ENCODE measurements at regions not wholly inside any gene's neighbourhood (a gene's known extent, or its start where the extent isn't known, plus 50 kb on each side); places are given as distances from the start of the nearest gene placed in this dataset.

DNA sequence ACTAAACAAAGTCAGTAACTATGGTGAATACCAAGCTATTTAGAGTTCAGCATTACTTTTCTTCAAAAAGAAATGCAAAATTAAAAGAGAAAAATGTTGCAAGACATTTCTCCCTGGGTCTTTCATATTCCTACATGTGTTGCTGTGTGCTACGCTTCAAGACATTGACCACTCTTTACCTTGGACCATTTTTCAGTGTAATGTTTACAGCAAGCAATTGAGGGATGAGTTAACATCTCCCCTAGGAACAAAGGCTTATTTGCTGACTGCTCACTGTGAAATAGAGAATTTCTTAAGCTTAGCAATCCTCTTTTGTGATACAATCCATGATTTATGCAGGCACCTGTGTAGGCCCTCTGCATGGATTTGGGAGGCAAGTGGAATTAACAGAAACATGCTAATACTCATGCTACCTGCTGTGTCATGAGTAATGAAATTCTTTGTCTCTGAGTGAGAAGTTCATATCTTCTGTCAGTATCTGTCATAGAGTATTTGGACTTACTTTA is 1202.9 kb upstream of the CDH8 start:
- DNase-seq (ENCODE audit: low spot score) = no peak

DNA sequence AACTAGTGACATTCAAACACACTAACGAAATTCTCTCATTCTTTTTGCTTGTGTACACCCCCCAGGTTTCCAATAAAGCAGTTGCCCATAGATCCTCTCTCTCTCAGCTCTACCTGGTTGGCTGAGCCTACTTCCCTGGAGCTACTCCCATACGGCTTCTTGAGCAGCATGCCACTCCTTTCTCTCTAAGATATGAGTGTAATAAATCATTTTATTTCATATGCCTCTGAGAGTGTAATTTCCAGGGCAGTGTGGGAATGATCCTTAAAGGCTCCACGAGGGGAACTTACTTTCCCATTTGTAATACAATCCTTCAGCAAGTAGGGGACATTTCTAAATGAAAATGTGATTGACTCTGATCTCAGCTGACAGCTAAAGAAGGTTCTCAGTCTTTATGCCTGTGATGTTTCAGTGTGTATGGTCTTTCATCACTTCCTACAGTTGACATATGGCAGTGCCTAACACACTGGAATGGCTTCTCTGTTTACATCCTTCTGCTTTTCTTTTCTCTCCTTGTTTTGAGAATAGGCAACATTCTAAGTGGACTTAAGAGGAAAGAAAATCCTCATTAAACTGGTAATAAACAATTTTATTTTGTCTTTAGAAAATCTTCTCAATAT is 1194.3 kb upstream of the CDH8 start:
- DNase-seq (ENCODE audit: low spot score) = no peak

DNA sequence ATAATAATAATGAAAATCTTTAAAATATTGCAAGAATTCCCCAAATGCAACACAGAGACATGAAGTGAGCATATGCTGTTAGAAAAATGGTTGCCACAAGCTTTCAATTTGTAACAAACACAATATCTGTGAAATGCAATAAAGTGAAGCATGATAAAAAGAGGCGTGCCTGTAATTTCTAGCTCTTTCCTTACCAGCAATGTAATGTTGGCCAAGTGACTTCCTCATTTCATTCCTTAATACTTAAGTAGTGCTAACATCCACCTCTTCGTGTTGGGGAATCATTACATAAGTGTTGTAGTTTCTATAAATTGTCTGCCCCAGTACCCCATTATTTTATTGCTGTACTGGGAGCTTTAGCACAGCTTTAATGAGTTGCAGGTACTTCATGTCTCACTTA is 1192.0 kb upstream of the CDH8 start:
- no peak for DNase-seq (ENCODE audit: low spot score)

DNA sequence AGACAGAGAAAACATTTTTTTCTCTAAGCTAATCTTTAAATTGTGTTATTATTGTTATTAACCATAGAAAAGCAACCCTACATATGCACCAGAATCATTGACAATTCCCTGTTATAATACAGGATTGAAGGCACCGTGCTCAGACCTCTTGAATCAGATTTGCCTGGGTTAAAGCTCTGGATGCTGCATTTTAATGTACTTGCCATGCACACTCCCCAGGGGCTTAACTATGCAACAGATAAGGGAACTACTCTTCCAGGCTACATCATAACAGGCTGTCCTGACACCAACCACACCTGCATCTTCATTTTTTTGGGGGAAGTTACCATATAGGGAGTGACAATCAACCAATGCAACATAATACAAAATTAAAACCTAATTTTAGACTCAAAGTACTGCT is 1187.6 kb upstream of the CDH8 start:
- no peak for DNase-seq (ENCODE audit: low spot score)

DNA sequence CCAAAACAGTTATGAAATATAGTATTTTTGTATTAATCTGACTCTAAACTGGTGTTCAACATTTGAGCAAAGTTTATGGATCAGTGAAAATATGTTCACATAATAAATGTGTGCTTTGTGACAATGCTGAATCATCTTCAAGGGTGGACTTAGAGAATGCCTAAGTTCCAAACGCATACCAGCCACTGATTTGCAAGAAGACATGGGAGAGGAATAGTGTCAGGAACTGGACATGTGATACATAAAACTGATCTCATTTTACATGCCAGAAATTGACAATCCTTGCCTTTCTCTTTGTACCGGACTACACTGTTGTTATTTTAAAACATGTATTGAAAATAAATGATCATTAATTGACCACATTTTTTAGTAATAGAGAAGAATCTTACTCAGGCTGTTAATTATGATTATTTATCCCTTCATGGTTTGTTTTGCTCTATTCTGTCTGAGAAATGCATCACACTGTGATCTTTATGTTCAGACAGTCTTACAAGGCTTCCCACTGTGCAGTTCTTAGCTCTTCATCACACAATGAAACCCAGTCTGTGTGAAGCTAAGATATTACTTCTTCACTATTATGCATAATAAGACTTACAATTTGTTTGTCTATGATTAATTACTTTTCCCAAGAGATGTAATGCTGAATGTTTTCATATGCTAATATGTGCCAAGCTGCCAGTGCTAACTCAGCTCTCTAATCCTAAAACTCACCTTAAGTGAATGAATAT is 1180.6 kb upstream of the CDH8 start:
- DNase-seq (ENCODE audit: low spot score) = no peak

DNA sequence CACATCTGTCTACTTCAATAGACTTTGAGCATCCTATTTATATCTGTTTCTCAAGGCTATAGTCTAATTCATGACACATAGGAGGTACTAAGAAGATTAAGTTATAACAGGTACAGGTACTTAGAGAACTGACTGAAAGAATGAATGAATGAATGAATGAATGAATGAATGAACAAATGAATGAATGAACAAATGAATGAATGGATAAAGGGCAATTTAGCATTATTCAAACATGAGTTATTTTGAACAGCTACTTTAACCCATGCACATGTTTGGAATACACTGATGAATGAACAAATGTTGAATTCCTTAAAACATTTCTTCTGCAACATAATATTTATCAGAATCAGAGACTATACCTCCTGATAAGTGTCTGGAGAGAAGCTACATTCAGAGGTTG is 1165.6 kb upstream of the CDH8 start:
- no peak for DNase-seq (ENCODE audit: low spot score)

DNA sequence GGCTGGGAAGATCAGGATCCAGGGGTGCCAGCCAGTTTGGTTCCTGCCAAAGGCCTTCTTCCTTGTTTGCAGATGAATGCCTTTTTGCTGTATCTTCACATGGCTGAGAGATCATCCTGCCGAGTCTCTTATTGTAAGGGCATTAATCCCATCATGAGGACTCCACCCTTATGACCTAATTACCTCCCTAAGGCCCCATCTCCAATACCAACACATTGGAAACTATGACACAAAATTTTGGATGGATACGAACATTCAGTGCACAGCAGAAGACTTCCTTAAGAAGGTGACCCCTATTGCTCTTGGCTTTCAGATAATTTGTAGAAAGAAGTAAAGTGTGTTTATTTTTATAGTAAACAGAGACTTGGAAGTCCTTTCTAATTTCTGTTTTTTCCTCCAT is 1164.7 kb upstream of the CDH8 start:
- no peak for DNase-seq (ENCODE audit: low spot score)

DNA sequence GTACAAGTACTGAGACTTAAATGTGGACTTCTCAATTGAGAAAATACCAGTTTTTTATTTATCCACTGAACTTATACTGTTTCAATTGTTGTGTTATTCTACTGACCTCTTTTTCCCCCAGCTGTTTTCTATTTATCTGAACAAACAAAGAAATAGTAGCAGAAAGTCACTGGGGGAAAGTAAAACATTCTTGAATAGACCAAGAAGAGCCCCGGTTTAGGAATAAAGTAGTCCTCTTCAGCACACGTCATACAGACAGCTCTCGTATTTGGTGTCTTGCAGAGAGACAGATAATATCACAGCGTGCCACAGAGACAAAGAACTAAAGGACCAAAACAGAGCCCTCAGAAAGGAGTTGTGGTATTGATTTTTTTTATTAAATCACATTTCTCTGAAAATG is 1159.1 kb upstream of the CDH8 start:
- no peak for DNase-seq (ENCODE audit: low spot score)

DNA sequence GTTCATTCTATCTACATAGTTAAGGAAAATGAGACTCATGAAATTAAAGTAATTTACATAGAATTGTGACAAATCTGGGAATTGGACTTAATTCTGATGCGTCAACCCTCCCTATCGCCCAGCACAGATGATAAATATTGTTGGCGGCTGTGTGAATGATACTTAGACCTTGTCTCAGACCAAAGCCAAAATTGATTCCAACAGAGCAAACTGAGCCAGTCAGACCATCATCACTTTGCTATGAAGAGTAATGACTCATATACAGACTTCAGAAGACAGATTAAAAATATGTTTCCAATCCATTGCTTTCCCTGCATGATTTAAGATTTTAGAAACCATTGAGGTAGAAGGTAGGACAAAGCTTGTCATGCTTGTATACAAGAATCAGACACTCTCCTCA is 1156.7 kb upstream of the CDH8 start:
- DNase-seq (ENCODE audit: low spot score) = no peak

DNA sequence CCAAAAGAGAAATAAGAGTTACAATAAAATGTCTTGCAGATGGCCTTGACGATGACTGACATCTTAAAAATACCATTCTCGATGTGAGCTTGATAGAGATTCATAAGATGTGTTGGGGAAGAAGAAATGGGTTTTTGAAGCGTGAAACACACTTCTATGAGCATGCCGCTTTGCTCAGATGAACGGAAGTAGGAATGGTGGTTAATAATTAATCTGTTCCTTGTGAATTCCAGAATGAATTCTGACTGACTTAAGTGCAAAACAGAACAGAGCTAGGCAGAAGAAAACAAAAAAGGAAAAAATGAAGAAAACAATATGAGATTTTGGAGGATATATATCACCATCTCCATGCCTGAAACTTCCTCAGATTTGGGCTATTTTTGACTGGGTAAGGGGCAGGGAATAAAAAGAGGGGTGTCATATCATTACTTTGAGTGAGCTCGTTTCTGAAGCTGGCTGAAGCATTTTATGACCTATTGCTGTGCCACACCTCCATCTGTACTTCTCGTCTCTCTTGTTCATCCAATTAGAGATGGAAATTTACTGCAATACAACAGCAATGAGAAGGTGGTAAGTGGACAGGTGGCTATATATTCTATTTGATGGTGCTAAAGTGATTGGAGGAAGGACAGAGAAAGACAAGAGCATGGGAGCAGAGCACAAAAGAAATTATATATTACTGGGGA is 1152.0 kb upstream of the CDH8 start:
- no peak for DNase-seq (ENCODE audit: low spot score)

DNA sequence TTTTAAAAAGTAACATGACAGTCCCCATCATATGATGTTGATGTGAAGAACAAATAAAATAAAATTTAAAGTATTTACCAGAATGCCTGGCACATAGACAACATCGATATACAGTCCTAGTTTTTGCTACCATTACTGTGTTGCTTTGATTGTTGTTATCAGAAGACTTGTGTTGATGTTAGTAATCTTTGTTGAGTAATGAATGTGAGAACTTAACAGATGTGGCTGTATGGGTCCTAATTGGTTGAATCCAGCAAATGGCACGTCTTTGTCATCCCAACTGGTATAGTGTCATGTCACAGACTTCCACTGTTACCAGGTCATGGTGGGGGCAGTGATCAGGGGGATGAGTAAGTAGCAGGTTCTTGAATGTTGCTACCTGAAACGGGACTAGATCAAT is 1151.4 kb upstream of the CDH8 start:
- no peak for DNase-seq (ENCODE audit: low spot score)

DNA sequence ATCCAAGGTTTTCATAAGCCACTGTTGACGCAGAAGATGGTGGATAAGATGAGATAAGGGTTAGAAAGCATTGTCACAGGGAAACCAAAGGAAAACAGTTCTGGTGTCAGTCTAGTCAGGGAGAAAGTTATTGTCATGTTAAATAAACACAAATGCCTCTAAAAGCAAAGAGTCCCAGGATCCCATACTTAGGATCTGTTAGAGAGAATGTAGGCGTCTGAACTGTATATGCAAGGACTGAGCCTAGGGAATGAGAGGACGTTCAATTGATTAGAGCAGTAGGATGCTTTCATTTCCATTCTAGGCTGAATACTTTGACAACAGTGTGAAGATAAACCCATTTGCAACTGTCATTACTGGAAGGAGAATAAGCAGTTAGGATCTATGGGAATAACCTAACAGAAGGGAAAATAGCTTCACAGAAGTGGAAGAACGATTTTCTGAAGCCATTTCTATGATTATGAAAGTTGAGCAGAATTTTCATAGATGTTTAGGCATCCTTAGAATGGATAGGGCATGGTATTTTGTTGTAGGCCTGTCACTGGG is 1149.1 kb upstream of the CDH8 start:
- no peak for DNase-seq (ENCODE audit: low spot score)

DNA sequence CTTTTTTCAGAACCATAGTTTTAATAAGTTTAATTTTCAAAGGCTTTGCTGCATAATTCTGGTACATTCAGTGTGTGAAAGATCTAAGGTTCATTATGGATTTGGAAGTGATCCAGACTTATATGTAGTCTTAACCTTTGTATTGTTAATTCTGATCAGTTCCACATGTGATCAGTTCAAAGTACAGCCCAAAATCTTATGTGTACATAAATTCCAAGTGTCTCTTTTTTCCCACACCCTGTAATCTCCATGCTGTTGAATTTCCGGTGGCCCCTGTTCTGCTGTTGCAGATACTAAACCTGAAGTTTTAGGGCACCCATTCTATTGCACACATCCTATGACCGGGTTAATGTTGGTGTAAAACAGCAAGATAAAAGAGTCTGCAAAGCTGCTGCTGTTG is 1147.5 kb upstream of the CDH8 start:
- DNase-seq (ENCODE audit: low spot score) = no peak

DNA sequence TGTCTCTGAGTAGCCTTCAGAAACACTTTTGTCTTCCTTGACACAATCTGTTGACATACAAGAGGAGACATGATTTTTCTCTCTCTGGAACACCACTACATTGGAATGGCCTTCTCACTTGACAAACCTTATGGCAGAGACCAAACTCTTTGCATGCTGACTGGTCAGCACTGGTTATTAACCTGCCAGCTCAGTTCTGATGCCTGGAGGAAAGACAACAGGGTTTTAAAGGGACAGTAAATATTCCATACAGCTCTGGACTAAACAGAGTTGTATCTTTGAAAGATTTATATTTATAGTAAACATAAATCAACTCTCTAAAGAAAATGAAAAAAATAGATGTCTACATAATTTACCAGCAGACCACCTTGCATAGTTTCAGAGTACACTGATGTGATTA is 1139.1 kb upstream of the CDH8 start:
- no peak for DNase-seq (ENCODE audit: low spot score)

DNA sequence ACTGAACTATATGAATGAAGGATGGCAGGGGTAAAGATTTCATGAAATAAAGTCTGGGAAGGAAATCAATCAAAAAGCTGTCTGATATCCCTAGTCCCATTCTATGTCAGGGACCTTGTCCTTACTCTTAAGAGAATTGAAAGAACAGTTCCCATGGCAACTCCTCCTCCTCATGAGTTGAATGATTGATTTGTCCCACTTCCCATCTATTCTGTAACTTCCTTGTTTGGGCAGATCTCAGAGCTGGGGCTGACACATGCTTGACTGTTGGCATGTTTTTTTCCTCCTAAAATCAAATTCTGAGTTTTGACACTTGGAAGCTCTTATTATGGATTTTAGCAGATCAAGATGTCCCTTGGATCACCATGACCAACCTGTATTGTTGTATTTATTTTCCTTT is 1138.6 kb upstream of the CDH8 start:
- DNase-seq (ENCODE audit: low spot score) = no peak

DNA sequence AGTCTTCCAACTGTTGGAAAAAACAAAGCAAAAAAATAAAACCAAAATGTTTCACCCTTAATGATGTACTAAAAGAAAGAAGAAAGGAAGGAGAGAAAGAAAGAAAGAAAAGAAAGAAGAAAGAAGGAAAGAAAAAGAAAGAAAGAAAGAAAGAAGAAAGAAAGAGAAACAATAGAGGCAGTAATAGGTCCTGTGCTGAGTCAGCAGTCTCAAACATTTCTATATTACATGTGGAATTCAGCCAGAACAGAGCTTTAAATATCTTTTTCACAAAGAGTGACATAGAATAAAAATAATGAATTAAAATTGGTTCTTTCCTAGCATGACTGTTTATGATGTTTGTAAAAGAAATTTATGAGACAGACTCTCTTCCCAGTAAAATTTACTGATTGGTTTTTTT is 1135.3 kb upstream of the CDH8 start:
- DNase-seq (ENCODE audit: low spot score) = no peak

DNA sequence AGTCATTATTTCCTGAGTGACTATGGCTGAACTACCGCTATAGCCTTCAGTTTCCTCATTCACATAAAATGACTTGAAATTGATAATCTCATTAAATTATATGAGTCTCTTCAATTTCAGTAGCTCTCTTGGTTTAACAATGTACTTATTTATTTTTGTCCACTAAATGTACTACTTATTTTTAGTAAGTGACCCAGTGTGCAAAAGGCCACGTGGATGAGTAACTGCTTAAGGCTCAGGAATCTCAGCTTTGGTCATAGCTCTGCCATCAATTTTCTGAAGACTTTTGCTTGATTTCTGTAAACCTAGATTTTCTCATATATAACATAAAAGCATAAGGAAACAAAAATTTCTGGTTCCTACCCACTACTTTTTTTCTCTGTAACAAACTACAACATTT is 1132.9 kb upstream of the CDH8 start:
- no peak for DNase-seq (ENCODE audit: low spot score)

DNA sequence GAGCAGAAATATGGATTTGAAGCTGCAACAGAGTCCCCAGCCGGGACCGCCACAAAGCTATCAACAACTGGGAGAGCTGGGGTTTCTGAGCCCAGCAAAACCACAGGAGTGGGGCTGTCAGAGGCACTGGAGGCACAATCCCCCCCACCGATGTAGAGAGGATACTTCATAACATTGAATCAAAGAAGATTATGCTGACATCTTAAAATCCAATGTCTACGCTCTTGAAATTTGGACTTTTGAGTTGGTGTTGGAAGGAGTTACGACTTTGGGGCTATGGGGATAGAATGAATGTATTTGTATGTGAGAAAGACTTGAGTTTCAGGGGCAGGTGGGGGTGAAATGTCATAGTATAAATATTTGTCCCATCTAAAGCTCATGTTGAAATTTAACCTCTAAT is 1121.6 kb upstream of the CDH8 start:
- DNase-seq (ENCODE audit: low spot score) = no peak

DNA sequence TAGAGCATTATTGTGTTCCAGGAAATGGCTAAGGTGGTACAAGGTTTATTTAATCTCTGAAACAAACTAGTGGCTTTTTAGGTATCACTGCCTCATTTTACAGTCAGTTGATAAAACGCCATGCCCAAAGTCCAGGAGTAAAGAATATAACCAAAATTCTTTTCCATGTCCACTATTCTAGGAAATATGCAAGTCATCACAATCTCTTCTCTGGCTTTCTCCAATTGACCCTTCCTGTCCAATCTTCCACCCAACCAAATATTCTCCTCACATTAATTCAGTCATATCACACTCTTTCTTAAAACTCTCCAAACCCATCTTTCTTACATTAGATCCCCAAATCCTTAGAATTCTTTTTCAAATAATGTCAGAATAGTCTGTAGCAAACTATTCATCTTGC is 1110.0 kb upstream of the CDH8 start:
- DNase-seq (ENCODE audit: low spot score) = no peak

DNA sequence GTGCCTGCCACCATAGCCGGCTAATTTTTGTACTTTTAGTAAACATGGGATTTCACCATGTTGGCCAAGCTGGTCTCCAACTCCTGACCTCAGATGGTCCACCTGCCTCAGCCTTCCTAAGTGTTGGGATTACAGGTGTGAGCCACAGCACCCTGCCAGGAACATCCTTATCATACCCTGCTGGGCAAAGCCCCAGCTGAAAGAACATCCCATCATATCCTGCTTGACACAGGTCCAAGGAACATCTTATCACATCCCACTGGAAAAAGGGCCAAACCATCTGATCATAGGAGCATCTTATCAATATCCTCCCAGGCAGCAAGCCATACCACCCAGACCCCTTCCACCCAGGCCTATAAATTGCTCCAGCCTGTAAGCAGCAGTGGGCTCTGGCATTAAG is 1109.2 kb upstream of the CDH8 start:
- no peak for DNase-seq (ENCODE audit: low spot score)

DNA sequence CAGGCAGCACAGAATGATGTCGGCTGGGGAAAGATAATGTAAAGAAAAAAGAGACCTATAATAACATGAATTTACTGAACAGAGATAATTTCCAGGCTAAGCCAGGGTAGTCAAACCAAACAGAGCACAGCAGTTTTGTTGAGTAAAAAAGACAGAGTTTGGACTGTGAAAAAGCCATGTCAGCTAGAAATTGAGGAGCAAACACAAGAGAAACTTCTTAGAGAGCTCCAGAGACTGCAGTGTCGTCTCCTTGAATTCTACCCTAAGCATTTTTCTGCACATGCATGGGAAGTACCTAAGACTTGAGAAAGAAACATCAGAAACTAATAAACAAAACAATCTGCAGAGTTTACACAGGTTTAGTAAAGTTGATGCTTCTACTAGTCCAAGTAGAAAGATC is 1098.8 kb upstream of the CDH8 start:
- DNase-seq (ENCODE audit: low spot score) = no peak

DNA sequence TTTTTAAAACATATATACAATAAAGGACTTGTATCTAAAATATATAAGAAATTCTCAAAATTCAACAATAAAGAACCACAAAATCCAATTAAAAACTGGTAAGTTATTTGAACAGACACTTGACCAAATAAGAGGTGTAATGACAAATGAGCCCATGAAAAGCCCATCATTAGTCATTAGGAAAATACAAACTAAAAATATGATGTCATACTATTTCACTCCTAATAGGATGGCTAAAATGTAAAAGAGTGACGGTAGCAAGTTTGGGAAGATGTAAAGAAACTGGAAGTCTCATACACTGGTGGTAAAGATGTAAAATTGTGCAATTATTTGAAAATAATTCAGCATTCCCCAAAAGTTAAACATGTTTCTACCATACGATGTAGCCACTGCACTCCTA is 1095.3 kb upstream of the CDH8 start:
- DNase-seq (ENCODE audit: low spot score) = no peak

DNA sequence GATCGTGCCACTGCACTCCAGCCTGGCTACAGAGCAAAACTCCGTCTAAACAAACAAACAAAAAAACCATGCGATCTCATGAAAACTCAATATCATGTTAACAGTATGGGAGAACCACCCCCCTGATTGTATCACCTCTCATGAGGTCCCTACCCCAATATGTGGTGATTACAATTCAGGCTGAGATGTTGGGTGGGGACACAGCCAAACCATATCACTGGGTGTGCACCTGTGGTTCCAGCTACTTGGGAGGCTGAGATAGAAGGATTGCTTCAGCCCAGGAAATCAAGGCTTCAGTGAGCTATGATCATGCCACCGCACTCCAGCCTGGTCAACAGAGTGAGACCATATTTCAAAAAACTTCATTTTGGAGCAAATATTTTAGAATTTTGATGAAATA is 1094.7 kb upstream of the CDH8 start:
- DNase-seq (ENCODE audit: low spot score) = no peak

Data from germinal center (tissue), 1 donor.